GM21723 (cell line): ENCODE measurements at regions not wholly inside any gene's neighbourhood (a gene's known extent, or its start where the extent isn't known, plus 50 kb on each side); places are given as distances from the start of the nearest gene placed in this dataset.
"Not testable (repeated sequence)": the region's sequence is repeated elsewhere in the genome, so short reads cannot be mapped to it uniquely, and the experiment has no call there.

ENCODE experiments used
- ATAC-seq: cut with Tn5 transposase; IDR thresholded peaks from one replicate; pipeline ENCODE4 v1.9.1; 2021; ENCODE audit warnings: mild to moderate bottlenecking, moderate library complexity; ENCODE audit not compliant: unreplicated experiment

- no peak for ATAC-seq
Observed at GRCh38 chr12:9342614-9343353, 134.6 kb upstream of the PZP start.

GRCh38 chr12:9341260-9341585 lies 133.0 kb upstream of the PZP start:
- ATAC-seq: no peak

GRCh38 chr12:9340422-9341259 lies 132.4 kb upstream of the PZP start:
- no peak for ATAC-seq

GRCh38 chr12:9337656-9338055 lies 129.5 kb upstream of the PZP start:
- ATAC-seq: no peak

- not testable (repeated sequence) for ATAC-seq
Observed at GRCh38 chr12:9336375-9337011, 128.3 kb upstream of the PZP start.

GRCh38 chr12:9335867-9336266 lies 127.7 kb upstream of the PZP start:
- ATAC-seq: no peak

- no peak for ATAC-seq
Observed at GRCh38 chr12:9334964-9335363, 126.8 kb upstream of the PZP start.

- no peak for ATAC-seq
Observed at GRCh38 chr12:9334041-9334692, 126.0 kb upstream of the PZP start.

- no peak for ATAC-seq
Observed at GRCh38 chr12:9333161-9333560, 125.0 kb upstream of the PZP start.

- no peak for ATAC-seq
Observed at GRCh38 chr12:9332564-9332963, 124.4 kb upstream of the PZP start.

GRCh38 chr12:9331218-9331626 lies 123.0 kb upstream of the PZP start:
- no peak for ATAC-seq

- no peak for ATAC-seq
Observed at GRCh38 chr12:9329019-9329418, 120.8 kb upstream of the PZP start.

- ATAC-seq: no peak
Observed at GRCh38 chr12:9328065-9328464, 119.9 kb upstream of the PZP start.

- ATAC-seq: no peak
Observed at GRCh38 chr12:9327320-9327719, 119.1 kb upstream of the PZP start.

- not testable (repeated sequence) for ATAC-seq
Observed at GRCh38 chr12:9326849-9327248, 118.7 kb upstream of the PZP start.

- no peak for ATAC-seq
Observed at GRCh38 chr12:9326085-9326484, 117.9 kb upstream of the PZP start.

- ATAC-seq: no peak
Observed at GRCh38 chr12:9325471-9325870, 117.3 kb upstream of the PZP start.

GRCh38 chr12:9324782-9325181 lies 116.6 kb upstream of the PZP start:
- ATAC-seq: no peak

GRCh38 chr12:9323144-9323681 lies 115.0 kb upstream of the PZP start:
- ATAC-seq: no peak

- ATAC-seq: no peak
Observed at GRCh38 chr12:9319842-9320173, 111.6 kb upstream of the PZP start.
